Tibial nerve (tissue), 4 donors: ENCODE measurements at regions not wholly inside any gene's neighbourhood (a gene's known extent, or its start where the extent isn't known, plus 50 kb on each side); places are given as distances from the start of the nearest gene placed in this dataset.

Source experiments
- EP300 ChIP-seq, 2 donors: sonication (generic); formaldehyde crosslinking; IDR thresholded peaks; one replicate each; pipeline ENCODE4 v1.6.1; 2017; ENCODE audit warnings: antibody characterized with exemption in 2 of 2, mild to moderate bottlenecking in 1 of 2
- TF ChIP-seq, protein P1 (sequence below), 5 experiments: fragments of 200-600 bp in 3 of 5; fragments of 450-650 bp in 2 of 5; sonication (generic) in 3 of 5; IDR thresholded peaks; one replicate each; pipeline ENCODE4 v1.5.1; 2016 to 2019; ENCODE audit warnings: antibody characterized with exemption in 5 of 5, mild to moderate bottlenecking in 3 of 5, moderate library complexity in 2 of 5

GRCh38 chr2:193240752-193241151 is 1046.0 kb upstream of the TMEFF2 start:
- TF ChIP-seq EP300 (IDR thresholded peaks at IDR 0.05) = no peak
- TF ChIP-seq, protein P1, sequence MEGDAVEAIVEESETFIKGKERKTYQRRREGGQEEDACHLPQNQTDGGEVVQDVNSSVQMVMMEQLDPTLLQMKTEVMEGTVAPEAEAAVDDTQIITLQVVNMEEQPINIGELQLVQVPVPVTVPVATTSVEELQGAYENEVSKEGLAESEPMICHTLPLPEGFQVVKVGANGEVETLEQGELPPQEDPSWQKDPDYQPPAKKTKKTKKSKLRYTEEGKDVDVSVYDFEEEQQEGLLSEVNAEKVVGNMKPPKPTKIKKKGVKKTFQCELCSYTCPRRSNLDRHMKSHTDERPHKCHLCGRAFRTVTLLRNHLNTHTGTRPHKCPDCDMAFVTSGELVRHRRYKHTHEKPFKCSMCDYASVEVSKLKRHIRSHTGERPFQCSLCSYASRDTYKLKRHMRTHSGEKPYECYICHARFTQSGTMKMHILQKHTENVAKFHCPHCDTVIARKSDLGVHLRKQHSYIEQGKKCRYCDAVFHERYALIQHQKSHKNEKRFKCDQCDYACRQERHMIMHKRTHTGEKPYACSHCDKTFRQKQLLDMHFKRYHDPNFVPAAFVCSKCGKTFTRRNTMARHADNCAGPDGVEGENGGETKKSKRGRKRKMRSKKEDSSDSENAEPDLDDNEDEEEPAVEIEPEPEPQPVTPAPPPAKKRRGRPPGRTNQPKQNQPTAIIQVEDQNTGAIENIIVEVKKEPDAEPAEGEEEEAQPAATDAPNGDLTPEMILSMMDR (IDR thresholded peaks at IDR 0.05) = no peak
